H1 (cell line): ENCODE measurements at regions not wholly inside any gene's neighbourhood (a gene's known extent, or its start where the extent isn't known, plus 50 kb on each side); places are given as distances from the start of the nearest gene placed in this dataset.

ENCODE experiments used
- CTCF ChIA-PET: fragments of 300-600 bp; sonication (Branson Sonifier 250); formaldehyde crosslinking; loops from one replicate; lab custom pipeline; 2021; ENCODE audit not compliant: partially characterized antibody; lab: Charles Lee
- POLR2A ChIA-PET: fragments of 300-600 bp; sonication (Branson Sonifier 250); formaldehyde crosslinking; loops from one replicate; lab custom pipeline; 2021; ENCODE audit warnings: inconsistent platforms; ENCODE audit not compliant: partially characterized antibody; lab: Charles Lee
- DNase-seq, 2 experiments: peaks; one replicate each; pipeline versions ENCODE4 v3.0.0 to v3.0.0-alpha.2; 2010 to 2022; ENCODE audit warnings: low spot score in 2 of 2, low read depth in 1 of 2, mixed read lengths in 1 of 2
- FAIRE-seq: peaks from 2 replicates; lab custom pipeline; 2011; peaks lifted over from hg19 to GRCh38; lab: Jason Lieb, UNC
- H2AFZ ChIP-seq: 2 replicates; pipeline ENCODE4 v1.8.1; 2012; ENCODE audit warnings: low read length, inconsistent platforms
- H2AK5ac ChIP-seq: 2 replicates; pipeline ENCODE4 v1.6.1; 2013; ENCODE audit warnings: low read depth, low read length
- H2BK120ac ChIP-seq: replicated peaks from 2 replicates; pipeline ENCODE3; 2013; ENCODE audit warnings: low read depth, low read length, inconsistent platforms
- H2BK12ac ChIP-seq: 2 replicates; pipeline ENCODE4 v1.6.1; 2013; ENCODE audit warnings: low read depth, low read length
- H2BK15ac ChIP-seq: 2 replicates; pipeline ENCODE4 v1.6.1; 2013; ENCODE audit warnings: low read length
- H2BK20ac ChIP-seq: 2 replicates; pipeline ENCODE4 v1.6.1; 2013; ENCODE audit warnings: low read length
- H2BK5ac ChIP-seq: 2 replicates; pipeline ENCODE4 v1.6.1; 2013; ENCODE audit warnings: low read depth, low read length
- H3K14ac ChIP-seq: 2 replicates; pipeline ENCODE4 v1.6.1; 2013; ENCODE audit warnings: inconsistent platforms; ENCODE audit not compliant: insufficient read length
- H3K18ac ChIP-seq: 2 replicates; pipeline ENCODE4 v1.6.1; 2013; ENCODE audit warnings: low read length; ENCODE audit errors: extremely low read depth
- H3K23ac ChIP-seq: 2 replicates; pipeline ENCODE4 v1.6.1; 2013; ENCODE audit warnings: inconsistent platforms; ENCODE audit not compliant: insufficient read length
- H3K23me2 ChIP-seq: 2 replicates; pipeline ENCODE4 v1.6.1; 2013; ENCODE audit warnings: low read depth, low read length
- H3K27ac ChIP-seq: 2 replicates; pipeline ENCODE4 v1.6.1; 2011; ENCODE audit warnings: low read depth, low read length, inconsistent platforms
- H3K27me3 ChIP-seq, 4 experiments: replicated peaks in 1 of 4; 1 replicate in 1 of 4; 2 replicates in 3 of 4; pipeline versions ENCODE4 v1.6.1 to v1.8.1; 2011 to 2013; ENCODE audit warnings: low read length in 3 of 4, mild to moderate bottlenecking in 3 of 4, inconsistent platforms in 2 of 4, mixed read lengths in 2 of 4, moderate library complexity in 1 of 4; ENCODE audit not compliant: control insufficient read depth in 3 of 4, insufficient read depth in 3 of 4; ENCODE audit errors: extremely low read depth in 1 of 4
- H3K36me3 ChIP-seq, 4 experiments: 2 replicates each; pipeline versions ENCODE4 v1.6.1 to v1.8.1; 2011 to 2013; ENCODE audit warnings: mild to moderate bottlenecking in 4 of 4, low read length in 3 of 4, moderate library complexity in 2 of 4, control low read depth in 1 of 4, inconsistent platforms in 1 of 4; ENCODE audit not compliant: insufficient read depth in 4 of 4, control insufficient read depth in 2 of 4
- H3K4ac ChIP-seq: replicated peaks from 2 replicates; pipeline ENCODE3; 2013; ENCODE audit warnings: low read length, low read depth, mixed read lengths, inconsistent platforms; ENCODE audit not compliant: insufficient read length
- H3K4me1 ChIP-seq, 4 experiments: replicated peaks in 1 of 4; 1 replicate in 1 of 4; 2 replicates in 3 of 4; pipeline versions ENCODE4 v1.6.1 to v1.8.1; 2011 to 2013; ENCODE audit warnings: low read length in 3 of 4, inconsistent platforms in 2 of 4, mixed read lengths in 1 of 4; ENCODE audit not compliant: insufficient read depth in 4 of 4, control insufficient read depth in 3 of 4
- H3K4me2 ChIP-seq, 2 experiments: 2 replicates each; pipeline versions ENCODE4 v1.6.1 to v1.8.1; 2011 to 2013; ENCODE audit warnings: low read depth in 2 of 2, low read length in 2 of 2, control low read depth in 1 of 2, inconsistent platforms in 1 of 2, mild to moderate bottlenecking in 1 of 2; ENCODE audit not compliant: insufficient read depth in 1 of 2
- H3K4me3 ChIP-seq, 4 experiments: fragments of 200-600, 300-600 bp in 1 of 4; sonication (generic), shearing (Covaris generic), sonication (Bioruptor Twin) in 1 of 4; 2 replicates each; pipeline versions ENCODE4 v1.5.1 to v1.8.1; 2011 to 2016; ENCODE audit warnings: low read length in 4 of 4, low read depth in 3 of 4, control low read depth in 2 of 4, inconsistent platforms in 2 of 4, mild to moderate bottlenecking in 2 of 4, mixed read lengths in 1 of 4, moderate library complexity in 1 of 4; ENCODE audit not compliant: insufficient read depth in 2 of 4; ENCODE audit errors: extremely low read depth in 1 of 4
- H3K56ac ChIP-seq: replicated peaks from 2 replicates; pipeline ENCODE3; 2013; ENCODE audit warnings: low read depth, mild to moderate bottlenecking, mixed read lengths, low read length, inconsistent platforms; ENCODE audit not compliant: insufficient read length
- H3K79me1 ChIP-seq: 2 replicates; pipeline ENCODE4 v1.6.1; 2013; ENCODE audit warnings: low read depth, low read length, control low read depth
- H3K79me2 ChIP-seq, 2 experiments: 2 replicates each; pipeline versions ENCODE4 v1.6.1 to v1.8.1; 2012 to 2013; ENCODE audit warnings: low read length in 2 of 2, mild to moderate bottlenecking in 2 of 2, inconsistent platforms in 1 of 2; ENCODE audit not compliant: insufficient read depth in 2 of 2, control insufficient read depth in 1 of 2
- H3K9ac ChIP-seq, 4 experiments: replicated peaks in 1 of 4; 1 replicate in 1 of 4; 2 replicates in 3 of 4; pipeline versions ENCODE4 v1.6.1 to v1.8.1; 2011 to 2013; ENCODE audit warnings: low read depth in 3 of 4, low read length in 3 of 4, control low read depth in 2 of 4, mild to moderate bottlenecking in 2 of 4, moderate library complexity in 2 of 4, inconsistent platforms in 1 of 4; ENCODE audit errors: extremely low read depth in 1 of 4
- H3K9me3 ChIP-seq, 2 experiments: 2 replicates each; pipeline versions ENCODE4 v1.6.1 to v1.8.1; 2012 to 2013; ENCODE audit warnings: mild to moderate bottlenecking in 2 of 2, moderate library complexity in 2 of 2, control low read depth in 1 of 2, inconsistent platforms in 1 of 2, low read depth in 1 of 2, low read length in 1 of 2, mixed read lengths in 1 of 2; ENCODE audit not compliant: insufficient read depth in 2 of 2
- H4K20me1 ChIP-seq, 2 experiments: replicated peaks in 1 of 2; 2 replicates each; pipeline versions ENCODE3 to v1.8.1; 2011 to 2013; ENCODE audit warnings: inconsistent platforms in 2 of 2, low read length in 2 of 2, mild to moderate bottlenecking in 1 of 2; ENCODE audit not compliant: insufficient read depth in 2 of 2, control insufficient read depth in 1 of 2
- H4K5ac ChIP-seq: 2 replicates; pipeline ENCODE4 v1.6.1; 2013; ENCODE audit warnings: low read length, low read depth, mixed read lengths, inconsistent platforms; ENCODE audit not compliant: insufficient read length
- H4K8ac ChIP-seq: 2 replicates; pipeline ENCODE4 v1.8.0; 2013; ENCODE audit warnings: mild to moderate bottlenecking, moderate library complexity, low read length, inconsistent platforms; ENCODE audit not compliant: insufficient read depth; ENCODE audit errors: extremely low read depth
- H4K91ac ChIP-seq: replicated peaks from 2 replicates; pipeline ENCODE3; 2013; ENCODE audit warnings: low read length, mixed read lengths, inconsistent platforms; ENCODE audit not compliant: insufficient read length
- CEBPB ChIP-seq: IDR thresholded peaks from 2 replicates; pipeline ENCODE4 v1.6.1; 2012; ENCODE audit warnings: low read depth, low read length
- CHD1 ChIP-seq: IDR thresholded peaks from 2 replicates; pipeline ENCODE4 v1.6.1; 2012; ENCODE audit warnings: low read depth, low read length, improper control_type of control experiment
- JUN ChIP-seq: IDR thresholded peaks from 2 replicates; pipeline ENCODE4 v1.6.1; 2011; ENCODE audit warnings: low read depth, mild to moderate bottlenecking, improper control_type of control experiment, low read length
- MAFK ChIP-seq: IDR thresholded peaks from 2 replicates; pipeline ENCODE4 v1.6.1; 2012; ENCODE audit warnings: low read depth, mild to moderate bottlenecking, improper control_type of control experiment, low read length
- RBBP5 ChIP-seq: IDR thresholded peaks from 2 replicates; pipeline ENCODE4 v1.7.1; 2012; ENCODE audit warnings: low read depth, mild to moderate bottlenecking, inconsistent platforms, low read length, moderate library complexity, borderline replicate concordance
- RFX5 ChIP-seq: IDR thresholded peaks from 2 replicates; pipeline ENCODE4 v1.6.1; 2011; ENCODE audit warnings: low read depth, low read length, improper control_type of control experiment, borderline replicate concordance
- RXRA ChIP-seq: IDR thresholded peaks from 2 replicates; pipeline ENCODE4 v1.6.1; 2011; ENCODE audit warnings: low read depth, mild to moderate bottlenecking, low read length, moderate library complexity; ENCODE audit not compliant: insufficient read depth
- WGBS, 2 experiments: shearing (Covaris generic) in 1 of 2; methylation state at CpG; one replicate each; pipeline versions ENCODE4 v1.1.6 to v1.1.7; 2013 to 2015; ENCODE audit warnings: low lambda C conversion rate in 2 of 2, mixed read lengths in 2 of 2, inconsistent platforms in 1 of 2, low coverage in 1 of 2, missing lambda C conversion rate in 1 of 2; ENCODE audit not compliant: insufficient replicate concordance in 2 of 2, insufficient coverage in 1 of 2, insufficient read length in 1 of 2; ENCODE audit errors: extremely low coverage in 1 of 2, missing lambda C conversion rate in 1 of 2; 5-methylcytosine and 5-hydroxymethylcytosine counted together

DNA sequence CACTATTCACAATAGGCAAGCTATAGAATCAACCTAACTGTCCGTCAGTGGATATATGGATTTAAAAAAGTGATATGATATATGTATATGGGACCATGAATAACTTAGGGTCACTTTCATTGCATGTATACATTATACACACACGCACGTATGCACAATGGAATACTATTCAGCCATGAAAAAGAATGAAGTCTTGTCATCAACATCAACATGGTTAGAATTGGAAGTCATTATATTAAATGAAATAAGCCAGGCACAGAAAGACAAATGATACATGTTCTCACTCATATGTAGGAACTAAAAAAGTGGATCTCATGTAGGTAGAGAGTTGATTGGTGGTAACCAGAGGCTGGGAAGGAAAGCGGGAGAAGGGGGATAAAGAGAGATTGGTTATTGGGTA is 234.3 kb downstream of the VRK1 start:
- peaks cover 12 to 29% (median 19%) of the 10 kb centered on the region in 4 experiments for H3K4me1 ChIP-seq
- H2BK20ac ChIP-seq = no peak overlapping the region
- H3K56ac ChIP-seq = no peak overlapping the region
- no peak overlapping the region for H2BK120ac ChIP-seq
- no peak overlapping the region for H2AK5ac ChIP-seq
- no peak overlapping the region for H4K8ac ChIP-seq
- DNase-seq = no peak
- H3K4me2 ChIP-seq = no peak overlapping the region
- H3K23ac ChIP-seq = no peak overlapping the region
- no peaks in the 10 kb centered on the region for H3K79me2 ChIP-seq
- CTCF ChIA-PET = interaction anchor here (1.1 to 2.3 kb wide), 2 partner anchors 19 to 32 kb away, joined by 3 to 5 read pairs; no protein-coding TSS in a partner anchor
- no peaks in the 10 kb centered on the region for H3K79me1 ChIP-seq
- no peak overlapping the region for H4K5ac ChIP-seq
- H2AFZ ChIP-seq = no peak overlapping the region
- no peaks in the 10 kb centered on the region for H3K36me3 ChIP-seq
- no peak overlapping the region for H3K9ac ChIP-seq
- 88 to 100% methylated on average over 1 to 4 of the region's 4 CpGs for WGBS, 2 experiments
- no peak overlapping the region for H2BK5ac ChIP-seq
- H3K14ac ChIP-seq = no peak overlapping the region
- no peak for TF ChIP-seq RBBP5
- no peak for TF ChIP-seq MAFK
- no peak for TF ChIP-seq RFX5
- no peak for TF ChIP-seq RXRA
- TF ChIP-seq JUN = no peak
- TF ChIP-seq CHD1 = no peak
- TF ChIP-seq CEBPB = no peak
- TF ChIP-seq, all 59 proteins: peak for 0
- POLR2A ChIA-PET = no interaction called here
- Histone ChIP-seq H3K27me3 (peaks cover 4 to 27% (median 18%) of the 10 kb centered on the region in 4 experiments; a peak in 6 of 7 replicates), H2BK15ac (no peak overlapping the region), H3K23me2 (peaks cover 8% of the 10 kb centered on the region), H2BK12ac (no peak overlapping the region), H4K20me1 (no peaks in the 10 kb centered on the region), H3K4me3 (no peak overlapping the region), H3K9me3 (no peaks in the 10 kb centered on the region), H3K18ac (no peak overlapping the region), H4K91ac (no peak overlapping the region), H3K4ac (no peak overlapping the region), H3K27ac (no peak overlapping the region)
- FAIRE-seq = no peak
